ENCODE measurements at regions not wholly inside any gene's neighbourhood (a gene's known extent, or its start where the extent isn't known, plus 50 kb on each side); places are given as distances from the start of the nearest gene placed in this dataset.
"Not testable (repeated sequence)": the region's sequence is repeated elsewhere in the genome, so short reads cannot be mapped to it uniquely, and the experiment has no call there.

DNA sequence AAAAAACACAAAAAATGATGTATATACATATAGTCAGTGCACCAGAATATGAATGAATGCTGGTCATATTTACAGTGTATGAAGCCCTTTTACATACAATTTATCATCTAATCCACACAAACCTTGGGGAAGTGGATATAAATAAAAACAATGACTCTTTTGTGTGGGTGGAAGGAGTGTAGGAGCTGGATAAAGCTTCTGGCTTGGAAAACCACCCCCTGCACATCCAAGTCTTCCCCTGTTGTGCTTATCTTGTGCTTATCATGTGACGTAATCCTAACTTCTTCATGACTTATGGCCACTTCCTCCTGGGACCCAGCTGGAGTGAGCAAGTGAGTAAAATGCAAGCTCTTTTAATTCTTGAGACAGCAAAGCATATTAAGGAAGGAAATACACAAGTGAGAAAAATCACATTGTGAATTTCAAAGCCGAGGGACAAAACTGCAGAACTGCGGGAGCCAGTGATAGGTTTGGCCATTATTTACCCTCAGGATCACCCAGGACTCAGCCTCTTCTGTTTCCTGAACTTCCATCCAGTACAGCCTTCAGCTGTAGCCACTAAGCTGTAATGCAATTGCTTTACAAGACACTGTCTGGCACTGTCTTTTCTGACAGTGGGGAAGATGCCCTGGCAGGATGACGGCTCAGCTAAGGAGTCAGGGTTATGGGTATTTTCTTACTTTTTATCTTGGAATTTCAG, 104.0 kb upstream of the PPM1J start:
- H3K4me1 ChIP-seq (ENCODE audit: control insufficient read depth in 5 of 5, insufficient read depth in 5 of 5, low read length in 5 of 5) = peaks cover 3 to 9% (median 7%) of the 10 kb centered on the region in 5 donors
- H3K36me3 ChIP-seq (ENCODE audit: control insufficient read depth in 5 of 5, insufficient read depth in 5 of 5, low read length in 5 of 5) = no peaks in the 10 kb centered on the region
- H3K9ac ChIP-seq (ENCODE audit: low read length in 5 of 5) = peak overlapping the region in 1 of 5 donors; percentile 54
- no peak overlapping the region for H3K4me3 ChIP-seq (ENCODE audit: low read depth in 1 of 5, low read length in 5 of 5)
- H3K9me3 ChIP-seq (ENCODE audit: control insufficient read depth in 5 of 5, low read length in 5 of 5) = no peaks in the 10 kb centered on the region
- H3K27me3 ChIP-seq (ENCODE audit: control insufficient read depth in 5 of 5, insufficient read depth in 4 of 5, low read length in 5 of 5) = no peaks in the 10 kb centered on the region
- no peak overlapping the region for H3K27ac ChIP-seq (ENCODE audit: low read depth, low read length)

DNA sequence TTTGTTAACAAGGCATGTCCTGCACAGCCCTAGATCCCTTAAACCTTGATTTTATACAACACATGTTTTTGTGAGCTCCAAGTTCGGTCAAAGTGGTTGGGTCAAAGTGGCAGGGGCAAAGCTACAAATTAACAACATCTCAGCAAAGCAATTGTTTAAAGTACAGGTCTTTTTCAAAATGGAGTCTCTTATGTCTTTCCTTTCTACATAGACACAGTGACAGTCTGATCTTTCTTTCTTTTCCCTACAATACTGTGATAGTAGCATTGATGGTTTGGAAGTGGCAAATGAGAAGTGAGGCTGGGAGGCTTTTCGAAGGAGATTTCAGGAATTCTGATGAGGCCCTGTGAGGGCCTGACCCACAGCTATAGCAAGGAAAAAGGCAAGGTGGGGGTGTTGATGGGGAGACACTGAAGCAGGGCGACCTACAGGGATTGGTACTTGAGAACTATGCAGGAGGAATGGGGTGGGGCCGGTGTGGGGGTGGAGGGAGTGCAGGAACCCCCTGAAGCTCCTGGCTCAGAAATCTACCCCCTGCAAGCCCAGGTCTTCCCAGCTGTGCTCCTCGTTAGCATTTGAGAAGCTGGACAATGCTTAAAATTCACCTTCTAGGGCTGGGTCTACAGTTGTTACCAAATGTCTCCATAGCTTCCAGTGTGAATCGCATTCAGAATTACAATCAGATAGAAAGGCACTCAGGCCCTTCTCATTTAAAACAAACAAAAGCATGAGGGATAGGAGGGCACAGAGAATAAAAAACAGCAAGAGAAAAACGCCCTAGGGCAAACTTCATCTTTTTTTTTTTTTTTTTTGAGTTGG, 102.6 kb upstream of the PPM1J start:
- Histone ChIP-seq H3K36me3 (ENCODE audit: control insufficient read depth in 5 of 5, insufficient read depth in 5 of 5, low read length in 5 of 5) (no peaks in the 10 kb centered on the region), H3K27ac (ENCODE audit: low read depth, low read length) (no peak overlapping the region), H3K4me1 (ENCODE audit: control insufficient read depth in 5 of 5, insufficient read depth in 5 of 5, low read length in 5 of 5) (peaks cover 3 to 9% (median 7%) of the 10 kb centered on the region in 5 donors), H3K9ac (ENCODE audit: low read length in 5 of 5) (no peak overlapping the region), H3K4me3 (ENCODE audit: low read depth in 1 of 5, low read length in 5 of 5) (no peak overlapping the region), H3K9me3 (ENCODE audit: control insufficient read depth in 5 of 5, low read length in 5 of 5) (no peaks in the 10 kb centered on the region), H3K27me3 (ENCODE audit: control insufficient read depth in 5 of 5, insufficient read depth in 4 of 5, low read length in 5 of 5) (no peaks in the 10 kb centered on the region)

DNA sequence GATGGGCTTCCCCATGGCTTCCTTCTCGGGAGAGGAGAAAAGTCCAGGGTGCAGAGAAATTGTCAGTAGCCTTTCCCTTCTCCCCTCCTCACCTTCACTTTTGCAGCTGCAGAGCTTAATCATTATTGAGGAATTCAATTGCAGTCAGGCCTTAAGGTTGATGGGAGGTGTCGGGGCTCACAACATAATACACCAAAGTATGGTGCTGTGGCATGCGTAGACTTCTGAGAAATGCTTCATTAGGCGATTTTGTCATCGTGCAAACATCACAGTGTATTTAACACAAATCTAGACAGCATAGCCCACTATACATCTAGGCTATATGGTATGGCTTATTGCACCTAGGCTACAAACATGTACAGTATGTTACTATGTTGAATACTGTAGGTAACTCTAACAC, 100.2 kb upstream of the PPM1J start:
- Histone ChIP-seq H3K9ac (ENCODE audit: low read length in 5 of 5) (no peak overlapping the region), H3K27me3 (ENCODE audit: control insufficient read depth in 5 of 5, insufficient read depth in 4 of 5, low read length in 5 of 5) (no peaks in the 10 kb centered on the region), H3K36me3 (ENCODE audit: control insufficient read depth in 5 of 5, insufficient read depth in 5 of 5, low read length in 5 of 5) (no peaks in the 10 kb centered on the region), H3K9me3 (ENCODE audit: control insufficient read depth in 5 of 5, low read length in 5 of 5) (no peaks in the 10 kb centered on the region), H3K4me3 (ENCODE audit: low read depth in 1 of 5, low read length in 5 of 5) (no peak overlapping the region), H3K4me1 (ENCODE audit: control insufficient read depth in 5 of 5, insufficient read depth in 5 of 5, low read length in 5 of 5) (peaks cover 3 to 9% (median 7%) of the 10 kb centered on the region in 5 donors), H3K27ac (ENCODE audit: low read depth, low read length) (no peak overlapping the region)

DNA sequence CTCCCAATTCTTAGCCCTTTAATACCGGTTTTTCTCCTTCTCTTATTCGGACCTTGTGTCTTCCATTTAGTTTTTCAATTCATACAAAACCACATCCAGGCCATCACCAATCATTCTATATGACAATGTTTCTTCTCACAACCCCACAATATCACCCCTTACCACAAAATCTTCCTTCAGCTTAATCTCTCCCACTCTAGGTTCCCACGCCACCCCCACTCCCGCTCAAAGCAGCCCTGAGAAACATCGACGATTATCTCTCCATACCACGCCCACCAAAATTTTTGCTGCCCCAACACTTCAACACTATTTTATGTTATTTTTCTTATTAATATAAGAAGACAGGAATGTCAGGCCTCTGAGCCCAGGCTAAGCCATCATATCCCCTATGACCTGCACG, 99.5 kb upstream of the PPM1J start:
- H3K9me3 ChIP-seq (ENCODE audit: control insufficient read depth in 5 of 5, low read length in 5 of 5); H3K4me3 ChIP-seq (ENCODE audit: low read depth in 1 of 5, low read length in 5 of 5); H3K36me3 ChIP-seq (ENCODE audit: control insufficient read depth in 5 of 5, insufficient read depth in 5 of 5, low read length in 5 of 5); H3K27ac ChIP-seq (ENCODE audit: low read depth, low read length); H3K27me3 ChIP-seq (ENCODE audit: control insufficient read depth in 5 of 5, insufficient read depth in 4 of 5, low read length in 5 of 5); H3K4me1 ChIP-seq (ENCODE audit: control insufficient read depth in 5 of 5, insufficient read depth in 5 of 5, low read length in 5 of 5); H3K9ac ChIP-seq (ENCODE audit: low read length in 5 of 5): not testable (repeated sequence)

DNA sequence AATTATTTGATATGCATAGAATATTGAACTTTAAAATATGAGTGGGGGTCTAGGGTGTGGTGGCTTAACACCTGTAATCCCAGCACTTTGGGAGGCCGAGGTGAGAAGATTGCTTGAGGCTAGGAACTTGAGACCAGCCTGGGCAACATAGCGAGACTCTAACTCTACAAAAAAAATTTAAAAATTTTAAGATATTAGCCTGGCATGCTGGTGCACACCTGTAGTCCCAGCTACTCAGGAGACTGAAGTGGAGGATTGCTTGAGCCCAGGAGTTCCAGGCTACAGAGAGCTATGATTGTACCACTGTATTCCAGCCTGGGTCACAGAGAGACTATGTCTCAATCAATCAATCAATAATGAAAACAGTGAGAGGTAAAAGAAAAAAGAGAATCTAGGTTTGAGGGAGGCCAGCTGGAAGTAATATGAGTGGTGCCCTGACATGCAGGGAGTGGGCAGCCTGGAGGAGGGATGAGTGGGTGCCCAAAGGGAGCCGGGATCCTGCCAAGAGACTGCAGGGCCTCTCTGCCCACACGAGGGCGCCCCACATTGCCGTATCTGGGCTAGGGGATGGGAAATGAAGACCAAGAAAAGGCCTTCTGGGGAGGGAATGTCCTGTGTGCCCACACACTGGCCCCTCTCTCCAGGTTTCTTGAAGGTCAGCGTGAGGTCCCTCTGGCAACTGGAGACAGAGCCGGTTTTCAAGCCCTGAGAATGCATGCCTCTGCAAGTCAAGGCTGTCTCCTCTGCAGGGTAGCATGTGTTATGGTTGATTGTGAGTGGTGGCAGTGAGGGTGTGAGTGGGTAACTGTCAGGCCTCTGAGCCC, 93.9 kb upstream of the PPM1J start:
- Histone ChIP-seq H3K4me1 (ENCODE audit: control insufficient read depth in 5 of 5, insufficient read depth in 5 of 5, low read length in 5 of 5) (no peaks in the 10 kb centered on the region), H3K27ac (ENCODE audit: low read depth, low read length) (no peak overlapping the region), H3K4me3 (ENCODE audit: low read depth in 1 of 5, low read length in 5 of 5) (no peak overlapping the region), H3K27me3 (ENCODE audit: control insufficient read depth in 5 of 5, insufficient read depth in 4 of 5, low read length in 5 of 5) (no peaks in the 10 kb centered on the region), H3K36me3 (ENCODE audit: control insufficient read depth in 5 of 5, insufficient read depth in 5 of 5, low read length in 5 of 5) (no peaks in the 10 kb centered on the region), H3K9ac (ENCODE audit: low read length in 5 of 5) (no peak overlapping the region), H3K9me3 (ENCODE audit: control insufficient read depth in 5 of 5, low read length in 5 of 5) (no peaks in the 10 kb centered on the region)

DNA sequence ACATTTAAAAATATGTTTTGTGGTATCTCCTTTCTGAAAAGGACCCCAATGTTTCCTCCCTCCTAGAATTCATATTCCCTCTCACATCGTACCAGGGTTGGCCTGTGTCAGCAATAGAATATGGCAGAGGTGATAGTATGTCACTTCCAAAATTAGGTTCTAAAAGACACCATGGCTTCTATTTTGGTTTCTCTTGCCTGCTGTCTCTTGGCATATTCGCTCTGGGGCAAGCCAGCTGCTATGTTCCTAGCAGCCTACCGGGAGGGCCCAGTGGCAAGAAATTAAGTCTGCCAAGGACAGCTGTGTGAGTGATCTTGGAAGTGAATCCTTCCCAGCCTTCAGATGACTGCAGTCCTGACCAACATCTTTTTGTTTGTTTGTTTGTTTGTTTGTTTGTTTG, 92.9 kb upstream of the PPM1J start:
- Histone ChIP-seq H3K27me3 (ENCODE audit: control insufficient read depth in 5 of 5, insufficient read depth in 4 of 5, low read length in 5 of 5) (no peaks in the 10 kb centered on the region), H3K9me3 (ENCODE audit: control insufficient read depth in 5 of 5, low read length in 5 of 5) (no peaks in the 10 kb centered on the region), H3K27ac (ENCODE audit: low read depth, low read length) (no peak overlapping the region), H3K4me1 (ENCODE audit: control insufficient read depth in 5 of 5, insufficient read depth in 5 of 5, low read length in 5 of 5) (no peaks in the 10 kb centered on the region), H3K9ac (ENCODE audit: low read length in 5 of 5) (no peak overlapping the region), H3K36me3 (ENCODE audit: control insufficient read depth in 5 of 5, insufficient read depth in 5 of 5, low read length in 5 of 5) (no peaks in the 10 kb centered on the region), H3K4me3 (ENCODE audit: low read depth in 1 of 5, low read length in 5 of 5) (no peak overlapping the region)

DNA sequence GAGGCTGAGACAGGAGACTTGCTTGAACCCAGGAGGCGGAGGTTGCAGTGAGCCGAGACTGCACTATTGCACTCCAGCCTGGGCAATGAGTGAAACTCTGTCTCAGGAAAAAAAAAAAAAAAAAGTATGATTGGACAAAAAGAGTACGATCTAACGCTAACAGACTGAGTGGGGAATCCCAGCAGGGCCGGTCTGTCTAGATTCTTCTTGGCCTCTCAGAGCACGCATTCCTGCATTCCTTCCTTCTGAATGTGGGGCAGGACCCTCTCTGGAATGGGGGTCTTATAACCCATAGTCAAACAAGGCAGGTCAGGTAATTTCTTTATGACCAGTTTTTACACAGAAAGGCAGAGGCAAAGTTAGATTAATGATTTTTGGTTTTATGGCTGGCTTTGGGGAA, 92.0 kb upstream of the PPM1J start:
- Histone ChIP-seq H3K9ac (ENCODE audit: low read length in 5 of 5) (no peak overlapping the region), H3K27me3 (ENCODE audit: control insufficient read depth in 5 of 5, insufficient read depth in 4 of 5, low read length in 5 of 5) (no peaks in the 10 kb centered on the region), H3K36me3 (ENCODE audit: control insufficient read depth in 5 of 5, insufficient read depth in 5 of 5, low read length in 5 of 5) (no peaks in the 10 kb centered on the region), H3K4me1 (ENCODE audit: control insufficient read depth in 5 of 5, insufficient read depth in 5 of 5, low read length in 5 of 5) (no peaks in the 10 kb centered on the region), H3K9me3 (ENCODE audit: control insufficient read depth in 5 of 5, low read length in 5 of 5) (no peaks in the 10 kb centered on the region), H3K4me3 (ENCODE audit: low read depth in 1 of 5, low read length in 5 of 5) (no peak overlapping the region), H3K27ac (ENCODE audit: low read depth, low read length) (no peak overlapping the region)

DNA sequence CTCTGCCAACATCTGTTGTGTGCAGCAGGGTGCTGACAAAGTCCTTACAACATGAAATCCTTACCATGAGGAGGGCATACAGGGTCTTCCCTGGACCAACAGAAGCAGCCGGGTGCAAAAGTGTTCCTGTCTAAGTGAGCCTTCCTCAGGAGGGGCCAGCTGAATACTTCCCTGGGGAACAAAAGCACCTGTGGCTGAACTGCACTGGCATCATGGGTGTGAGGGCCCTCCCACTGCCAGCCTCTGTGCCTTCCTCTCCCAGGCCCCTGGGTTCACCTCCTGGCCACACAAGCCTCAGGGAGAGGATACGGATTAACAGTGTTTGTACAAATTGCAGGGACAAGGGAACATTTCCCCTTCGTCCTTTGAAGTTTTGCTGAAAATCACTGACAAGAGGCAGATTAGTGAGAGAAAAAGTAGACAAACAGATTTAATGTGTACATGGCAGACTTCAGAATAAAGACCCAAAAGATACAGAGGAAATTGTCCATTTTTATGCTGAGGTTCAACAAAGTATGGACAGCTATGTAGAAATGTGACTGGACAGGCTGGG, 91.0 kb upstream of the PPM1J start:
- no peak overlapping the region for H3K27ac ChIP-seq (ENCODE audit: low read depth, low read length)
- no peaks in the 10 kb centered on the region for H3K4me1 ChIP-seq (ENCODE audit: control insufficient read depth in 5 of 5, insufficient read depth in 5 of 5, low read length in 5 of 5)
- no peak overlapping the region for H3K9ac ChIP-seq (ENCODE audit: low read length in 5 of 5)
- H3K36me3 ChIP-seq (ENCODE audit: control insufficient read depth in 5 of 5, insufficient read depth in 5 of 5, low read length in 5 of 5) = no peaks in the 10 kb centered on the region
- H3K4me3 ChIP-seq (ENCODE audit: low read depth in 1 of 5, low read length in 5 of 5) = no peak overlapping the region
- no peaks in the 10 kb centered on the region for H3K9me3 ChIP-seq (ENCODE audit: control insufficient read depth in 5 of 5, low read length in 5 of 5)
- no peaks in the 10 kb centered on the region for H3K27me3 ChIP-seq (ENCODE audit: control insufficient read depth in 5 of 5, insufficient read depth in 4 of 5, low read length in 5 of 5)

DNA sequence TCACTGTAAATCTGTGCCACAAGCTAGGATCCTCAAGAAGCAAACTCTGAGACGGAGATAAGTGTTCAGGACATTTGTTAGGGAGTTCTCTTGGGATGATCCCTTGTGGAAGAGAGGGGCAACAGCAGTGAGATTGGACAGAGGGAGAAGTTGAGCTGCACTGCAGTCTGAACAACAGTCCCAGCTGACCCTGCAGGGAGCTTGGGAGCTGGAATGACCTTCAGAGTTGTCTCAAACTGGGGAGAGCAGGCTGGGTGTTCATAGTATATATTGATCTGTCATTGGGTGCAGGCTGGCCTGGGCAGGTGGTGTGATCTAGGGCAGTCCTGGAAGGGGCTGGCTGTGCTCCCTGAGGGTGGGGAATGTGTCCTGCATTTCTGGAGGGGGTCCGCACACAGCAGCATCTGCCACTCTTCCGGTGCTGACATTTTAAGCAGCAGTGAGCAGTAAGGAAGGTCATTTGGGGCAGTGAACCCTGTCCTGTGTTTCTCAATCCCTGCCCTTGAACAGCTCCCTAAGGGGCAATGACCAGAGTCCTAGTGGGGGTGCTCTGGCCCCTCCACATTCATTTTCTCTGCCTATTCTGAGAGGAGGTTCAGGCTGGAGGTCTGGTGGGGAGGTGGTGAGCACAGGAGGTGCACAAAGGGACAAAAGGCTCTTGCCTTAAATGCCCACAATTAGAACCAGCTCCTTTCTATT, 90.2 kb upstream of the PPM1J start:
- Histone ChIP-seq H3K27me3 (ENCODE audit: control insufficient read depth in 5 of 5, insufficient read depth in 4 of 5, low read length in 5 of 5) (no peaks in the 10 kb centered on the region), H3K4me3 (ENCODE audit: low read depth in 1 of 5, low read length in 5 of 5) (no peak overlapping the region), H3K9me3 (ENCODE audit: control insufficient read depth in 5 of 5, low read length in 5 of 5) (no peaks in the 10 kb centered on the region), H3K4me1 (ENCODE audit: control insufficient read depth in 5 of 5, insufficient read depth in 5 of 5, low read length in 5 of 5) (no peaks in the 10 kb centered on the region), H3K27ac (ENCODE audit: low read depth, low read length) (no peak overlapping the region), H3K36me3 (ENCODE audit: control insufficient read depth in 5 of 5, insufficient read depth in 5 of 5, low read length in 5 of 5) (no peaks in the 10 kb centered on the region), H3K9ac (ENCODE audit: low read length in 5 of 5) (no peak overlapping the region)
